B cell (primary cell): ENCODE measurements at regions not wholly inside any gene's neighbourhood (a gene's known extent, or its start where the extent isn't known, plus 50 kb on each side); places are given as distances from the start of the nearest gene placed in this dataset.

Source experiments
- ATAC-seq: fragments of 200-7000 bp; cut with Tn5 transposase; one replicate; pipeline ENCODE4 v1.10.0; 2021; ENCODE audit warnings: low read depth, mild to moderate bottlenecking, moderate number of reproducible peaks, moderate library complexity
- CTCF ChIA-PET: fragments of 350-600 bp; sonication (Branson Sonifier 250); formaldehyde crosslinking; loops from one replicate; lab custom pipeline; 2021; ENCODE audit warnings: antibody characterized with exemption, inconsistent platforms; lab: Charles Lee
- POLR2A ChIA-PET: fragments of 350-600 bp; sonication (Branson Sonifier 250); formaldehyde crosslinking; loops from one replicate; lab custom pipeline; 2021; ENCODE audit warnings: antibody characterized with exemption; lab: Charles Lee
- DNase-seq: peaks from one replicate; pipeline ENCODE4 v3.0.0; 2013
- H2AFZ ChIP-seq: 2 replicates; pipeline ENCODE4 v1.6.1; 2012; ENCODE audit warnings: mild to moderate bottlenecking, low read depth, low read length; ENCODE audit not compliant: insufficient read depth, poor library complexity, severe bottlenecking
- H3K27ac ChIP-seq, 2 donors: 1 replicate in 1 of 2; 2 replicates in 1 of 2; pipeline ENCODE4 v1.5.1; 2012 to 2013; ENCODE audit warnings: low read length in 2 of 2, mild to moderate bottlenecking in 2 of 2, moderate library complexity in 1 of 2
- H3K27me3 ChIP-seq, 4 experiments: fragments of 200-600 bp in 1 of 4; sonication (generic) in 1 of 4; replicated peaks in 1 of 4; 1 replicate in 2 of 4; 2 replicates in 2 of 4; pipeline versions ENCODE4 v1.6.1 to v1.7.0; 2013 to 2016; ENCODE audit warnings: low read length in 3 of 4, mild to moderate bottlenecking in 2 of 4, mixed read lengths in 1 of 4, moderate library complexity in 1 of 4; ENCODE audit not compliant: insufficient read depth in 4 of 4, control insufficient read depth in 3 of 4; ENCODE audit errors: control extremely low read depth in 1 of 4
- H3K36me3 ChIP-seq, 2 experiments: replicated peaks in 1 of 2; 1 replicate in 1 of 2; 2 replicates in 1 of 2; pipeline versions ENCODE4 v1.6.1 to v1.7.1; 2013; ENCODE audit warnings: low read length in 1 of 2; ENCODE audit not compliant: insufficient read depth in 2 of 2, control insufficient read depth in 1 of 2; ENCODE audit errors: control extremely low read depth in 1 of 2, extremely low read depth in 1 of 2
- H3K4me1 ChIP-seq, 2 donors: fragments of 200-600 bp in 1 of 2; sonication (generic) in 1 of 2; 1 replicate in 1 of 2; 2 replicates in 1 of 2; pipeline versions ENCODE4 v1.5.1 to v1.6.1; 2013 to 2017; ENCODE audit warnings: low read length in 2 of 2; ENCODE audit not compliant: control insufficient read depth in 2 of 2, insufficient read depth in 2 of 2
- H3K4me2 ChIP-seq: replicated peaks from 2 replicates; pipeline ENCODE3; 2012; ENCODE audit warnings: mild to moderate bottlenecking, low read depth, low read length; ENCODE audit not compliant: poor library complexity, severe bottlenecking
- H3K4me3 ChIP-seq, 5 experiments: fragments of 200-600 bp in 1 of 5; sonication (generic) in 1 of 5; 1 replicate in 3 of 5; 2 replicates in 2 of 5; pipeline versions ENCODE4 v1.5.1 to v1.7.0; 2011 to 2016; ENCODE audit warnings: low read length in 4 of 5, mild to moderate bottlenecking in 4 of 5, low read depth in 2 of 5, control low read depth in 1 of 5, moderate library complexity in 1 of 5; ENCODE audit not compliant: insufficient read depth in 1 of 5; ENCODE audit errors: control extremely low read depth in 1 of 5, extremely low read depth in 1 of 5
- H3K79me2 ChIP-seq: fragments of 200-600 bp; sonication (generic); one replicate; pipeline ENCODE4 v1.6.0; 2016; ENCODE audit warnings: low read length; ENCODE audit not compliant: control insufficient read depth, insufficient read depth
- H3K9ac ChIP-seq: fragments of 200-600 bp; sonication (generic); 2 replicates; pipeline ENCODE4 v1.6.1; 2017; ENCODE audit warnings: mild to moderate bottlenecking, low read length, moderate library complexity
- H3K9me3 ChIP-seq, 3 donors: one replicate each; pipeline versions ENCODE4 v1.6.1 to v1.7.1; 2013; ENCODE audit warnings: low read length in 2 of 3; ENCODE audit not compliant: control insufficient read depth in 2 of 3, insufficient read depth in 1 of 3; ENCODE audit errors: control extremely low read depth in 1 of 3
- H4K20me1 ChIP-seq: 2 replicates; pipeline ENCODE4 v1.6.0; 2012; ENCODE audit warnings: mild to moderate bottlenecking, low read length; ENCODE audit not compliant: insufficient read depth, control insufficient read depth, poor library complexity, severe bottlenecking
- H3K27ac Mint-ChIP-seq: one replicate; pipeline ENCODE4 v1.8.0; 2021; ENCODE audit warnings: mixed read lengths
- H3K27me3 Mint-ChIP-seq: one replicate; pipeline ENCODE4 v1.8.0; 2021; ENCODE audit warnings: mixed read lengths
- H3K4me1 Mint-ChIP-seq: one replicate; pipeline ENCODE4 v1.8.0; 2021; ENCODE audit warnings: mixed read lengths
- H3K4me3 Mint-ChIP-seq: one replicate; pipeline ENCODE4 v1.8.0; 2021; ENCODE audit warnings: mixed read lengths
- H3K9me3 Mint-ChIP-seq: one replicate; pipeline ENCODE4 v1.8.0; 2022; ENCODE audit warnings: mixed read lengths; ENCODE audit not compliant: insufficient read depth
- EZH2 ChIP-seq: IDR thresholded peaks from 2 replicates; pipeline ENCODE4 v1.6.1; 2012; ENCODE audit warnings: borderline replicate concordance, low read depth, mild to moderate bottlenecking, moderate library complexity, low read length; ENCODE audit not compliant: insufficient read depth, poor library complexity, severe bottlenecking
- WGBS: methylation state at CpG from one replicate; pipeline ENCODE4 v1.1.5; 2013; ENCODE audit warnings: missing lambda C conversion rate; ENCODE audit not compliant: insufficient coverage; 5-methylcytosine and 5-hydroxymethylcytosine counted together
- intact Hi-C: fragments of 100-400 bp; cut with micrococcal nuclease; formaldehyde crosslinking; loops from one replicate; pipeline ENCODE4 v1.10.0; 2022
- TF ChIP-seq, protein P1 (sequence below): fragments of 200-600 bp; IDR thresholded peaks from one replicate; pipeline ENCODE4 v1.8.0; 2022; ENCODE audit warnings: antibody characterized with exemption, mild to moderate bottlenecking

DNA sequence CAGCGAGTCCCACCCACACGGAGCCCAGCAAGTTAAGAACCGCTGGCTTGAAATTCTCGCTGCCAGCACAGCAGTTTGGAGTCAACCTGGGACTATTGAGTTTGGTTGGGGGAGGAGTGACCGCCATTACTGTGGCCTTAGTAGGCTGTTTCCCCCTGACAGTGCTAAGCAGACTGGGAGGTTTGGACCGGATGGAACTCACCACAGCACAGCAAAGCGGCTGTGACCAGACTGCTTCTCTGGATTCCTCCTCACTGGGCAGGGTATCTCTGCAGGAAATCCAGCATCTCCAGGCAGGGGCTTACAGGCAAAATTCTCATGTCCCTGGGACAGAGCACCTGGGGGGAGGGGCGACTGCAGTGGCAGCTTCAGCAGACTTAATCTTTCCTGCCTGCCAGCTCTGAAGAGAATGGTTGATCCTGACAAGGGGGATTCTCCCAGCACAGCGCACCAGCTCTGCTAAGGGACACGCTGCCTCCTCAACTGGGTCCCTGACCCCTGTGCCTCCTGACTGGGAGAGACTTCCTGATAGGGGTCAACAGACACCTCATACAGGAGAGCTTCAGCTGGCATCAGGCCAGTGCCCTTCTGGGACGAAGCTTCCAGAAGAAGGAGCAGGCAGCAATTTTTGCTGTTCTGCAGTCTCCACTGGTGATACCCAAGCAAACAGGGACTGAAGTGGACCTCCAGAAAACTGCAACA lies 425.4 kb downstream of the NYAP2 start:
- Mint-ChIP-seq H3K4me1 (no peaks in the 10 kb centered on the region), H3K27me3 (no peaks in the 10 kb centered on the region), H3K27ac (no peak overlapping the region), H3K9me3 (peaks cover 9% of the 10 kb centered on the region), H3K4me3 (no peak overlapping the region)
- Histone ChIP-seq H3K36me3 (no peaks in the 10 kb centered on the region), H3K4me1 (no peaks in the 10 kb centered on the region), H2AFZ (no peak overlapping the region), H3K27ac (no peak overlapping the region), H3K27me3 (no peaks in the 10 kb centered on the region), H3K4me3 (no peak overlapping the region), H3K9ac (no peak overlapping the region), H3K9me3 (peaks cover 0 to 13% (median 1%) of the 10 kb centered on the region in 3 donors), H3K4me2 (no peak overlapping the region), H3K79me2 (no peaks in the 10 kb centered on the region), H4K20me1 (no peaks in the 10 kb centered on the region)
- POLR2A ChIA-PET, result no interaction called here
- CTCF ChIA-PET, result no interaction called here
- 82% methylated on average over 11 of the region's 11 CpGs for WGBS
- ATAC-seq, result no peak
- intact Hi-C loops, result no loop called here
- no peak for DNase-seq
- TF ChIP-seq EZH2, result no peak
- TF ChIP-seq, protein P1, sequence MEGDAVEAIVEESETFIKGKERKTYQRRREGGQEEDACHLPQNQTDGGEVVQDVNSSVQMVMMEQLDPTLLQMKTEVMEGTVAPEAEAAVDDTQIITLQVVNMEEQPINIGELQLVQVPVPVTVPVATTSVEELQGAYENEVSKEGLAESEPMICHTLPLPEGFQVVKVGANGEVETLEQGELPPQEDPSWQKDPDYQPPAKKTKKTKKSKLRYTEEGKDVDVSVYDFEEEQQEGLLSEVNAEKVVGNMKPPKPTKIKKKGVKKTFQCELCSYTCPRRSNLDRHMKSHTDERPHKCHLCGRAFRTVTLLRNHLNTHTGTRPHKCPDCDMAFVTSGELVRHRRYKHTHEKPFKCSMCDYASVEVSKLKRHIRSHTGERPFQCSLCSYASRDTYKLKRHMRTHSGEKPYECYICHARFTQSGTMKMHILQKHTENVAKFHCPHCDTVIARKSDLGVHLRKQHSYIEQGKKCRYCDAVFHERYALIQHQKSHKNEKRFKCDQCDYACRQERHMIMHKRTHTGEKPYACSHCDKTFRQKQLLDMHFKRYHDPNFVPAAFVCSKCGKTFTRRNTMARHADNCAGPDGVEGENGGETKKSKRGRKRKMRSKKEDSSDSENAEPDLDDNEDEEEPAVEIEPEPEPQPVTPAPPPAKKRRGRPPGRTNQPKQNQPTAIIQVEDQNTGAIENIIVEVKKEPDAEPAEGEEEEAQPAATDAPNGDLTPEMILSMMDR, result no peak

DNA sequence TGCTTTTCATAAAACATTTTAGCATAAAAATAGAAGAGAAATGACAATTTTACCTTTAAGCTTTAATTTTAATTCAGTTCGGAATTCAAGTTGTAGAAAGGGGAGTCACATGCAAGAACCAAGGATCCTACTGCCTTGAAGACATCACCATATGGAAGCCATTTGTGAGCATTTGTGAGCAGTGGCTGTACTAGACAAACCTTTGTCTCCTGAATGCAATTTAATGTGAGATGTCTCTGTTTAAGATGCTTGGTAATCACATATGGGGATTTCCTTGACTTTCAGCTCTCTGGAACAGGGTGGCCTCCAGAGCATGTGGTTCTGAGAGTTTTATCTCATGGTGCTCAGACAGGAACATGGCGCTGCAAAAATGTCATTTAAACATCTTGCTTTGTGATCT lies 421.8 kb downstream of the NYAP2 start:
- Histone ChIP-seq H3K36me3 (no peaks in the 10 kb centered on the region), H3K9ac (no peak overlapping the region), H3K27ac (no peak overlapping the region), H3K9me3 (peaks cover 0 to 13% (median 0%) of the 10 kb centered on the region in 3 donors), H3K27me3 (no peaks in the 10 kb centered on the region), H3K4me2 (no peak overlapping the region), H2AFZ (no peak overlapping the region), H3K4me3 (no peak overlapping the region), H3K4me1 (no peaks in the 10 kb centered on the region), H4K20me1 (no peaks in the 10 kb centered on the region), H3K79me2 (no peaks in the 10 kb centered on the region)
- Mint-ChIP-seq H3K4me1 (no peaks in the 10 kb centered on the region), H3K4me3 (no peak overlapping the region), H3K9me3 (peaks cover 4% of the 10 kb centered on the region), H3K27me3 (no peaks in the 10 kb centered on the region), H3K27ac (no peak overlapping the region)
- ATAC-seq, result no peak
- POLR2A ChIA-PET, result no interaction called here
- intact Hi-C loops, result no loop called here
- TF ChIP-seq, protein P1, result no peak
- no peak for TF ChIP-seq EZH2
- no peak for DNase-seq
- 100% methylated on average over 1 of the region's 2 CpGs for WGBS
- CTCF ChIA-PET, result no interaction called here
